ENCODE measurements at regions not wholly inside any gene's neighbourhood (a gene's known extent, or its start where the extent isn't known, plus 50 kb on each side); places are given as distances from the start of the nearest gene placed in this dataset.
"Not testable (repeated sequence)": the region's sequence is repeated elsewhere in the genome, so short reads cannot be mapped to it uniquely, and the experiment has no call there.

GRCh38 chr5:33194914-33195313 is 245.9 kb upstream of the TARS1 start:
- Mint-ChIP-seq H3K27me3 (ENCODE audit: low read depth) (no peaks in the 10 kb centered on the region), H3K4me1 (ENCODE audit: low read depth) (no peaks in the 10 kb centered on the region), H3K4me3 (no peak overlapping the region), H3K9me3 (peaks cover 18% of the 10 kb centered on the region), H3K36me3 (ENCODE audit: low read depth) (no peaks in the 10 kb centered on the region), H3K27ac (no peak overlapping the region)

GRCh38 chr5:33195431-33196165 is 245.2 kb upstream of the TARS1 start:
- no peak overlapping the region for H3K27ac Mint-ChIP-seq
- no peaks in the 10 kb centered on the region for H3K27me3 Mint-ChIP-seq (ENCODE audit: low read depth)

GRCh38 chr5:33198836-33199235 is 241.9 kb upstream of the TARS1 start:
- Mint-ChIP-seq H3K9me3 (peaks cover 7% of the 10 kb centered on the region), H3K27me3 (ENCODE audit: low read depth) (no peaks in the 10 kb centered on the region), H3K4me3 (no peak overlapping the region), H3K36me3 (ENCODE audit: low read depth) (no peaks in the 10 kb centered on the region), H3K4me1 (ENCODE audit: low read depth) (no peaks in the 10 kb centered on the region), H3K27ac (no peak overlapping the region)

More at GRCh38 chr5:33195431-33196165, 245.2 kb upstream of the TARS1 start:
- Mint-ChIP-seq H3K4me3 (no peak overlapping the region), H3K4me1 (ENCODE audit: low read depth) (no peaks in the 10 kb centered on the region), H3K36me3 (ENCODE audit: low read depth) (no peaks in the 10 kb centered on the region), H3K9me3 (peaks cover 18% of the 10 kb centered on the region)

GRCh38 chr5:33203931-33204330 is 236.8 kb upstream of the TARS1 start:
- Mint-ChIP-seq H3K27ac (no peak overlapping the region), H3K4me3 (no peak overlapping the region), H3K36me3 (ENCODE audit: low read depth) (no peaks in the 10 kb centered on the region), H3K4me1 (ENCODE audit: low read depth) (no peaks in the 10 kb centered on the region), H3K27me3 (ENCODE audit: low read depth) (no peaks in the 10 kb centered on the region), H3K9me3 (no peaks in the 10 kb centered on the region)

GRCh38 chr5:33205079-33205478 is 235.7 kb upstream of the TARS1 start:
- Mint-ChIP-seq H3K27ac (no peak overlapping the region), H3K4me1 (ENCODE audit: low read depth) (no peaks in the 10 kb centered on the region), H3K36me3 (ENCODE audit: low read depth) (no peaks in the 10 kb centered on the region), H3K27me3 (ENCODE audit: low read depth) (no peaks in the 10 kb centered on the region), H3K4me3 (no peak overlapping the region), H3K9me3 (no peaks in the 10 kb centered on the region)

GRCh38 chr5:33205727-33206410 is 234.9 kb upstream of the TARS1 start:
- Mint-ChIP-seq H3K4me3 (no peak overlapping the region), H3K9me3 (no peaks in the 10 kb centered on the region), H3K36me3 (ENCODE audit: low read depth) (no peaks in the 10 kb centered on the region), H3K27ac (no peak overlapping the region), H3K27me3 (ENCODE audit: low read depth) (no peaks in the 10 kb centered on the region), H3K4me1 (ENCODE audit: low read depth) (no peaks in the 10 kb centered on the region)

GRCh38 chr5:33206962-33207506 is 233.7 kb upstream of the TARS1 start:
- Mint-ChIP-seq H3K27ac (no peak overlapping the region), H3K27me3 (ENCODE audit: low read depth) (no peaks in the 10 kb centered on the region), H3K9me3 (no peaks in the 10 kb centered on the region), H3K36me3 (ENCODE audit: low read depth) (no peaks in the 10 kb centered on the region), H3K4me1 (ENCODE audit: low read depth) (no peaks in the 10 kb centered on the region), H3K4me3 (no peak overlapping the region)

- no peaks in the 10 kb centered on the region for H3K27me3 Mint-ChIP-seq (ENCODE audit: low read depth)
- no peaks in the 10 kb centered on the region for H3K9me3 Mint-ChIP-seq
- no peak overlapping the region for H3K4me3 Mint-ChIP-seq
- H3K4me1 Mint-ChIP-seq (ENCODE audit: low read depth) = no peaks in the 10 kb centered on the region
- no peak overlapping the region for H3K27ac Mint-ChIP-seq
- H3K36me3 Mint-ChIP-seq (ENCODE audit: low read depth) = no peaks in the 10 kb centered on the region
Observed at GRCh38 chr5:33209252-33209651, 231.5 kb upstream of the TARS1 start.

GRCh38 chr5:33210221-33210620 is 230.5 kb upstream of the TARS1 start:
- H3K4me1 Mint-ChIP-seq (ENCODE audit: low read depth); H3K36me3 Mint-ChIP-seq (ENCODE audit: low read depth); H3K9me3 Mint-ChIP-seq; H3K27ac Mint-ChIP-seq; H3K27me3 Mint-ChIP-seq (ENCODE audit: low read depth); H3K4me3 Mint-ChIP-seq: not testable (repeated sequence)

GRCh38 chr5:33210978-33211377 is 229.8 kb upstream of the TARS1 start:
- Mint-ChIP-seq H3K27me3 (ENCODE audit: low read depth) (no peaks in the 10 kb centered on the region), H3K9me3 (no peaks in the 10 kb centered on the region), H3K4me3 (no peak overlapping the region), H3K36me3 (ENCODE audit: low read depth) (no peaks in the 10 kb centered on the region), H3K27ac (no peak overlapping the region), H3K4me1 (ENCODE audit: low read depth) (no peaks in the 10 kb centered on the region)

- Mint-ChIP-seq H3K4me3 (no peak overlapping the region), H3K36me3 (ENCODE audit: low read depth) (no peaks in the 10 kb centered on the region), H3K27ac (no peak overlapping the region), H3K4me1 (ENCODE audit: low read depth) (no peaks in the 10 kb centered on the region), H3K27me3 (ENCODE audit: low read depth) (no peaks in the 10 kb centered on the region), H3K9me3 (no peaks in the 10 kb centered on the region)
Observed at GRCh38 chr5:33212439-33212838, 228.3 kb upstream of the TARS1 start.

GRCh38 chr5:33212900-33213299 is 227.9 kb upstream of the TARS1 start:
- Mint-ChIP-seq H3K36me3 (ENCODE audit: low read depth) (no peaks in the 10 kb centered on the region), H3K27ac (no peak overlapping the region), H3K27me3 (ENCODE audit: low read depth) (no peaks in the 10 kb centered on the region), H3K4me3 (no peak overlapping the region), H3K4me1 (ENCODE audit: low read depth) (no peaks in the 10 kb centered on the region), H3K9me3 (no peaks in the 10 kb centered on the region)

GRCh38 chr5:33223563-33224284 is 217.0 kb upstream of the TARS1 start:
- H3K27me3 Mint-ChIP-seq (ENCODE audit: low read depth) = no peaks in the 10 kb centered on the region
- no peaks in the 10 kb centered on the region for H3K9me3 Mint-ChIP-seq
- H3K4me1 Mint-ChIP-seq (ENCODE audit: low read depth) = no peaks in the 10 kb centered on the region
- no peaks in the 10 kb centered on the region for H3K36me3 Mint-ChIP-seq (ENCODE audit: low read depth)
- no peak overlapping the region for H3K27ac Mint-ChIP-seq
- H3K4me3 Mint-ChIP-seq = no peak overlapping the region

- H3K27me3 Mint-ChIP-seq (ENCODE audit: low read depth) = no peaks in the 10 kb centered on the region
- H3K4me1 Mint-ChIP-seq (ENCODE audit: low read depth) = no peaks in the 10 kb centered on the region
- no peaks in the 10 kb centered on the region for H3K36me3 Mint-ChIP-seq (ENCODE audit: low read depth)
- no peaks in the 10 kb centered on the region for H3K9me3 Mint-ChIP-seq
- H3K4me3 Mint-ChIP-seq = no peak overlapping the region
- no peak overlapping the region for H3K27ac Mint-ChIP-seq
Observed at GRCh38 chr5:33224285-33224961, 216.3 kb upstream of the TARS1 start.

All from T-helper 1 cell treated with Interleukin-12 subunit alpha and Interleukin-12 subunit beta and Interleukin-4 antibody, amounts not matched to agents 30 μg/mL and 1 μg/mL, for 36 hours (primary cell).